ENCODE measurements at regions not wholly inside any gene's neighbourhood (a gene's known extent, or its start where the extent isn't known, plus 50 kb on each side); places are given as distances from the start of the nearest gene placed in this dataset.
A peak's percentile ranks its signal among the peaks of the same experiment; 100 is the strongest.

DNA sequence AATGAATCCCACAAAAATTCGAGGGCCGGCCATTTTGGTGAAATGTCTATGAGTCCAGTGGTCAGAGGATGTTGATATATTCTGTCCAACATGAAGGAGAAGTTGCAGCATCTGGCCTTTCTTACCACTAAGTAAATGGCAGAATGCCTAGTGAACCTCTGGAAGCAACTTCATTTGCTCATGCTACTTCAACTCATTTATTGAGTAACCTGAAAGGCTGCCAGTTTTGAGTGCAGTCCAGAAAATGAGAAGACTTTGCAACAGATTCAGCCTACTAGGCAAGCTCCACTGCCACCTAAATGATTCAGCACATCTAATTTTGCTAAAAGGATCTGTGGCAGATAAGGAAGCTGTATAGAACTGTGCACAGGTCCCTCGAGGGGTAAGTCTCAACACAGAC is 265.0 kb downstream of the OPA1 start:
- H3K4me3 ChIP-seq (ENCODE audit: low read depth, low read length), result no peak overlapping the region
- DNase-seq (ENCODE audit: low read depth, low spot score), result peak; percentile 96
- in situ Hi-C loops (cut with HindIII; ENCODE audit: low sequenced_read_pairs), result no loop called here
- TF ChIP-seq, protein P1, sequence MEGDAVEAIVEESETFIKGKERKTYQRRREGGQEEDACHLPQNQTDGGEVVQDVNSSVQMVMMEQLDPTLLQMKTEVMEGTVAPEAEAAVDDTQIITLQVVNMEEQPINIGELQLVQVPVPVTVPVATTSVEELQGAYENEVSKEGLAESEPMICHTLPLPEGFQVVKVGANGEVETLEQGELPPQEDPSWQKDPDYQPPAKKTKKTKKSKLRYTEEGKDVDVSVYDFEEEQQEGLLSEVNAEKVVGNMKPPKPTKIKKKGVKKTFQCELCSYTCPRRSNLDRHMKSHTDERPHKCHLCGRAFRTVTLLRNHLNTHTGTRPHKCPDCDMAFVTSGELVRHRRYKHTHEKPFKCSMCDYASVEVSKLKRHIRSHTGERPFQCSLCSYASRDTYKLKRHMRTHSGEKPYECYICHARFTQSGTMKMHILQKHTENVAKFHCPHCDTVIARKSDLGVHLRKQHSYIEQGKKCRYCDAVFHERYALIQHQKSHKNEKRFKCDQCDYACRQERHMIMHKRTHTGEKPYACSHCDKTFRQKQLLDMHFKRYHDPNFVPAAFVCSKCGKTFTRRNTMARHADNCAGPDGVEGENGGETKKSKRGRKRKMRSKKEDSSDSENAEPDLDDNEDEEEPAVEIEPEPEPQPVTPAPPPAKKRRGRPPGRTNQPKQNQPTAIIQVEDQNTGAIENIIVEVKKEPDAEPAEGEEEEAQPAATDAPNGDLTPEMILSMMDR (IDR thresholded peaks at IDR 0.05; ENCODE audit: low read depth, low read length), result no peak

DNA sequence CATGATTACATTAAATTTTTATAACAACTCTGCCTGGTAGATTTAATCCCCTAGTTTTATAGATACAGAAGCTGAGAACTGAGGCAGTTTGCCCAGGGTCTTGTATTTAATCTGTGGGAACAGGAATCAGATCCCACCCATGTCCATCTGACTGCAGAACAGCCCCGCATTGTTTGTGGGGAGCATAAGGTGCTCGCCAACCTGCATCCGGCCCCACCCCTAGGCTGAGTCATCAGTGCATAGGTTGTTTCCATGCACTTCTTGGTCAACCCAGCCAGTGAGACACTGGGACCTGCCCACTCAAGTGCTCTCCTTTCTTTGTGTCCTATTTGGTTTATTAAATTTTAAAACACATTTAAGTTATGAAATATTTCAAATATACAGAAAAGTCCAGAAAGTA is 266.2 kb downstream of the OPA1 start:
- in situ Hi-C loops (cut with HindIII; ENCODE audit: low sequenced_read_pairs), result no loop called here
- H3K4me3 ChIP-seq (ENCODE audit: low read depth, low read length), result no peak overlapping the region
- TF ChIP-seq, protein P1 (IDR thresholded peaks at IDR 0.05; ENCODE audit: low read depth, low read length), result no peak
- DNase-seq (ENCODE audit: low read depth, low spot score), result no peak

DNA sequence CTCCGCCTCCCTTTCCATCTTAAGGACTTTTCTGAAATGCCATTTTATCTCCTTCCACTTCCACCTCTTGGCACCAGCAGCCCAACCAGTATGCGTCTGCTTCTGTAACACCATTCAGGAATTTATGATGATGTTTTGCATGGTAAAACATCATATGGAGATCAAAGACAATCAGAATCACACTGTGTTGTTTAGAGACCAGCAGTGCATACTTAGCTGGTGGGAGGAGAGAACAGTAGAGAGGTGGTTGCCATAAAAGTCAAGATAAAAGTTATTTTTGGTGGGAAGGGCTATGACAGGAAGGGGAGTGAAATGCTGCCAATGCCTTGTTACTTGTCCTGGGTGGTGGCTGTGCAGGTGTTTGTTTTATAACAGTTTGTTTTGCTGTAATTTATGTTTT is 268.0 kb downstream of the OPA1 start:
- H3K4me3 ChIP-seq (ENCODE audit: low read depth, low read length), result no peak overlapping the region
- TF ChIP-seq, protein P1 (IDR thresholded peaks at IDR 0.05; ENCODE audit: low read depth, low read length), result no peak
- in situ Hi-C loops (cut with HindIII; ENCODE audit: low sequenced_read_pairs), result no loop called here
- no peak for DNase-seq (ENCODE audit: low read depth, low spot score)

DNA sequence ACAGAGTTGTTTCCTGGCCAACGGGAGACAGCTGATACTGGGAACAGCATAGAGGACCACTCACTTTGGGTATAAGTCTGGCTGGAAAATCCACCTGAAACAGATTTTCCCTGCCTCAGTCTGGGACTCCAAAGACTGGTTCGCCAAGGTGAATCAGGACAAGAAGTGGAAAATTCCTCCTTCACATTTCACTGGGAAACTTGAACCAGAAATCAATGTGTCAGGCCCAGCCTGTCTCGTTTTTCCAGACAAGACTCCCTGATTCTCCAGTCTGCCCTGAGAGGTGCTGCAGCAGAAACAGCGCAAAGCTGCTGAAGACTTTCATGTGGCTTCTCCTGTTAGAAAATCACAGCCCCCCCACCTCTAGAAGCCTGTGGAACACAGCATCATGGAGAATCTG is 269.8 kb downstream of the OPA1 start:
- H3K4me3 ChIP-seq (ENCODE audit: low read depth, low read length), result no peak overlapping the region
- TF ChIP-seq, protein P1 (IDR thresholded peaks at IDR 0.05; ENCODE audit: low read depth, low read length), result no peak
- no peak for DNase-seq (ENCODE audit: low read depth, low spot score)
- in situ Hi-C loops (cut with HindIII; ENCODE audit: low sequenced_read_pairs), result no loop called here

DNA sequence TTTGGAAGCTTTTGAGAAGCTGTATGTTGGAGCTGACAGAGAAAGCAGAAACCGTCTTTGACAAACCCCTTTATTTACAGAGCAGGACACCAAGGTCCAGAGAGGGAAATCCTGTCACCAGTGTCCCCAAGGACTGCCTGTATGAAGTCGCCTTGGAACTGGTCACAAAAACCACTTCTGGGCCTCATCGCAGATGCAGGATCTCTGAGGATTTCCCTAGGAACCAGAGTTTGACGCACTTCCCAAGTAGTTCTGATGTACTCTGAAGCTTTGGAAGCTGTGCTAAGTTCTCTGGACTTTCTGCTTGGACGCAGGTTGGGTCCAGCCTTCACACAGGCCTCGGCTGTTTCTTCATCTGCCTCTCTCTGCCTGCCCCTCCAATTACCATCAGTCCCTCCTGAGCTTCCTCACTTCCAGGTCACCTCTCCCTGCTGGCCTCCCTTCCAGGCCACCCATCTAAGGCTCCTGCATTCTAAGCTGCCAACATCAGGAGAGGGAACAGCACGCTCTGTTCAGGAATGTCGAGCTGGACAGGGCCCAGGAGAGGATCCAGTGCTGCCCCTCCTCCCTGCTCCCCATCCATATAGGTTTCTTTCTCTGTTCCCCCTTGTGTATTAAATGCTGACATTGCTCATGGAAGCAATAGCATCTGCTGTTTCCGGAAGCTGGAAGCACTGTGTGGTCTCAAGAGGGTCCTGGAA is 270.8 kb downstream of the OPA1 start:
- in situ Hi-C loops (cut with HindIII; ENCODE audit: low sequenced_read_pairs), result no loop called here

DNA sequence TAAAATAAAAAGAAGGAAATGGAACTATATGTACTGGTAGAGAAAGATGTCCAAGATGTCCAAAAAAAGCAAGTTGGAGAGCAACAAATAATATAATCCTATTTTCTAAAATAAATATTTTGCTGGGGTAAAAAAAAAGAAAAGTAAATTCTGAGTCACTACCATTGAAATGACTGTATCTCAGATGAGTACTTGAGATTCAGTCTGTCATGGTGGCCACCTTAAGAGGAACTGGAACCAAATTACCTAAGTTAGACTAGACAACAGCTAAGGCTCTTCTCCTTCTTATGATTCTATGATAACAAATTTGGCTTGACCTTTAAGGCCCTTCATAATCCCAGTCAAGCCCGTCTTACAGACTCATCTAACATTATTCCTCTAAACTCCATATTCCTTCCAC is 270.6 kb upstream of the HES1 start:
- TF ChIP-seq, protein P1 (IDR thresholded peaks at IDR 0.05; ENCODE audit: low read depth, low read length), result no peak
- in situ Hi-C loops (cut with HindIII; ENCODE audit: low sequenced_read_pairs), result no loop called here
- no peak for DNase-seq (ENCODE audit: low read depth, low spot score)
- H3K4me3 ChIP-seq (ENCODE audit: low read depth, low read length), result no peak overlapping the region

More for the DNA sequence above, 270.8 kb downstream of the OPA1 start:
- no peak overlapping the region for H3K4me3 ChIP-seq (ENCODE audit: low read depth, low read length)
- TF ChIP-seq, protein P1 (IDR thresholded peaks at IDR 0.05; ENCODE audit: low read depth, low read length), result no peak
- no peak for DNase-seq (ENCODE audit: low read depth, low spot score)

Measured in astrocyte of the spinal cord (primary cell).